ENCODE measurements at regions not wholly inside any gene's neighbourhood (a gene's known extent, or its start where the extent isn't known, plus 50 kb on each side); places are given as distances from the start of the nearest gene placed in this dataset.
"Not testable (repeated sequence)": the region's sequence is repeated elsewhere in the genome, so short reads cannot be mapped to it uniquely, and the experiment has no call there.

DNA sequence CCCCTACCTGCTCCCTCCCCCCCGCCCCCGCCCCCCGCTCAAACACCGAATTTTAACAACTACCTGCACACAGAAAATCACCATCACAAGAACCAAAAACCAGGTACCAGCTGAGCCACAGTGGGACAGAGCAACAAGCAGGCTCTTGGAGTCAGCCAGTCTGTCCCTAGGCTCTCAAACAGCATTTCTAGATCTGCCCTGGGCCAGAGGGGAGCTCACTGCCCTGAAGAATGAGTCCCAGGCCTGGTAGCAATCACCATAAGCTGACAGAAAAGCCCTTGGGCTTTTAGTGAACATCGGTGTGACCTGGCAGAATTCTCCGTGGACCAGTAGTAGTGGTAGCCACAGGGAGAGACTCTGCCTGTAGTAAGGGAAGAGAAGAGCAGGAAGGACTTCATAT lies 58.3 kb downstream of the C11orf87 start:
- DNase-seq: no peak

DNA sequence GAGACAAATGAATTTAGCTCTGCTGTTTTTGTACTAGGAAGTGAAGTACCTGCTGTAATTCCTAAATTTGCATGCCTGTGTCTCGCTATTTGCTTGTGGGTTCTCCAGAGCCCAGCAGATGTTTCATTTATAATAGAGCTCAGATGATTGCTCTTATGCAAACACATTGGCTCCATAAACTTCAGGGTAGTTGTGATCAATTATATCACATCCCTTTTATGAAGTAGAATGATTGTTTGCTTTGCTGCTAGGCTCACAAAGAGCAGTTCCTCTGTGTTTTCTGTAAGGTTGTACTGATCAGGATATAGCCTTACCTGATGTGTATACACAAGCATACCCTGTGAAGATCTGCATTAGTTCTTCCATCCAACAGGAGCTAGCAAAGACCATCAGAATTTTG lies 64.1 kb downstream of the C11orf87 start:
- no peak for DNase-seq

DNA sequence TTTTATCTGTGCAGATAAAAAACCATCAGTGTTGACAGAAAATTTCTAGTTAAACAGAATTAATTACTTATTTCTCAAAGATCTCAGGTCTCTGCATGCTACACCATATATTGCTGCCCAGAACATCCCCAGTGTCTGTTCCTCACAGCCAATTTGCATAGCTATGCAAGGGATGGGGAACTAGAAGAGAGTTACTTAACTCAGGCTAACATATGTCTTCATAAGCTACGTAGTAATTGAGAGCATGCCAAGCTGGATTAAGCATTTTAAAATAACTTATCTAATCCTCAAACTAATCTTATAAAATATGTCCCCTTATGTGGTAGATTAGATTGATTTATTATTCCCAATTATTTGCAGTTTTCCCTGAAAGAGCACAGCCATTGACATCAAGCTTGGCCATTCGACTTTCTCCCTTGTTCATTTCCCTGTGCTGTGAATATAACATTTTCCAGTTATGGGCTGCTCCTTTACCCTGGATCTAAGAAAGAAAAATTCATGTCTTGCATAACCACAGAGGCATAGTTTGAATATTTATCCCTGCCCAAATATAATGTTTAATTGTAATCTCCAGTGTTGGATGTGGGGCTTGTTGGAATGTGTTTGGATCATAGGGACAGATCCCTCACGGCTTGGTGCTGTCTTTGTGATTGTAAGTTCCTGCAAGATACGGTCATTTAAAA lies 69.1 kb downstream of the C11orf87 start:
- DNase-seq: no peak

DNA sequence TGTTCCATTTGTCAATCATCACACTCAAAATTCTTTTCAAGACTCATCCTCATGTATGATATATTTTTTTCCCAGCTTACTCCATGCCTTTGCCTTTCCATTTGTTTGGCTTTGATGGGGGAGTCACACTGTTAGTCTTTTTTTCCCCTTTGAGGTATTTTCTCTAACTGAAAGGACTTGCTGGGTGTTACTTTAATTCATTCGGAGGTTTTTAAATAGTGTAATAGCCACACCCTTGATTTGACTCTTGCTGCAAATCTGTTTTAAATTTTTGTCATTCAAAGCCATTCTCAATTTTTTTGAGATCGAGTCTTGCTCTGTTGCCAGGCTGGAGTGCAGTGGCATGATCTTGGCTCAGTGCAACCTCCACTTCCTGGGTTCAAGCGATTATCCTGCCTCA lies 84.1 kb downstream of the C11orf87 start:
- no peak for DNase-seq

DNA sequence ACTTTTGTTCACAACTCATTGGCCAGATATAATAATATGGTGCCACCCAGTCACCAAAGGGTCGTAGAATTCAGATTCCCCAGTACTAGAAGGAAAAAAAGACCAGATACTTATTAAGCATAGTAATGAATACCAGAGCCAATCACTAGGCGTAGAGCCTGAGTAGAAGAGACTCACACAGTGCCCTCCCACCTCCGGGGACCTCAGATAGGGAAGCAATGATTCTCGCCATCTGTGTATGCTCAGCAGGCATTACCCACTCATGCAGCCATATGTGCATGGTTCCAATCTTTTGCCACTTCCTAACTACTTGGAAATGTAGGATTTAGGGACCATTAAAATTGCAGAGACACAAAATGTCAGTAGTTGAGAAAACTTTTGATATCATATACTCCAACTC lies 85.3 kb downstream of the C11orf87 start:
- no peak for DNase-seq

DNA sequence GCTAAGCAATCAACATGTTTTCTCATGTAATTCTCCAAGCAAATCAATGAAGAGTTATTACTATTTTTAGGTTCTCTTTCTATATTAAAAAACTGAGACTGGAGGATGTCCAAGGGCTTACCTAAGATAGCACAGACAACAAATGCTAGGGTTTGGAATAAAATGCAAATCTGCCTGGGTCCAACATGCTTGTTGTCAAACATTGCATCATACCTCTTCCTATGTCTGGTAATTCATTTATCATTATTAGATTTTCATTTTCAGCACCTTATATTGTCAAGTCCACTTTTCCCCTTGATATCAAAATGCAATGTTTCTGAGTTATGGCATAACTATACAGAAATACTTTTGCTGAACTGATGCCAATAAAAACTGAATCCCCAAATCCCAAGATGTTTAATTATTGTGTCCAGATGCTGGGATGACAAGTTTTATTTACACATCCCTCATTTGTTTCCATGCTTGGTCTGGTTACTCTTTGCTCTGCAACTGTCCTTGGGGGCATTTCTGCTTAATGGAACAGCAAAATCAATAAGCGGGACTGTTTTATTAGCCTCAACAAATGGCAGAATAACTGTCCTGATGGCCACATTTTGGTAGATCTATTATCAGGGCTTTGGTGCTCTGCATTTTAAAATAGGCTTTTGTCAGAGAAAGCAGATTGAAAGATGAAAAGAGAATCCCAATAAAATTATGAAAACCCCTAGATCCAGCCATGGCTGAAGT lies 86.0 kb downstream of the C11orf87 start:
- no peak for DNase-seq

DNA sequence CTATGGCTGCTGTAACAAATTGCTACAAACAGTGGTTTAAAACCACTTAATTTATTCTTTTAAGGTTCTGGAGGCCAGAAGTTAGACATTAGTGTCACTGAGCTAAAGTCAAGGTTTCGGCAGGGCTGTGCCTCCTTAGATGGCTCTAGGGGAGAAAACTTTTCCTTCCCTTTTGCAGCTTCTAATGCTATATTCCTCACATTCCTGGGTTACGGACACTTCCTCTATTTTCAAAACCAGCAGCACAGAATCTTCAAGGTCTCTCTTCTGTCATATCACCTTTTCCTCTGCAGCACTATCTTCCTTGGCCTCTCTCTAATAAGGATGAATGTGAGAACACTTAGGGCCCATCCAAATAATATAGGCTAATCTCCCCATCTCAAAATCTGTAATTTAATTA lies 87.0 kb downstream of the C11orf87 start:
- DNase-seq: no peak

DNA sequence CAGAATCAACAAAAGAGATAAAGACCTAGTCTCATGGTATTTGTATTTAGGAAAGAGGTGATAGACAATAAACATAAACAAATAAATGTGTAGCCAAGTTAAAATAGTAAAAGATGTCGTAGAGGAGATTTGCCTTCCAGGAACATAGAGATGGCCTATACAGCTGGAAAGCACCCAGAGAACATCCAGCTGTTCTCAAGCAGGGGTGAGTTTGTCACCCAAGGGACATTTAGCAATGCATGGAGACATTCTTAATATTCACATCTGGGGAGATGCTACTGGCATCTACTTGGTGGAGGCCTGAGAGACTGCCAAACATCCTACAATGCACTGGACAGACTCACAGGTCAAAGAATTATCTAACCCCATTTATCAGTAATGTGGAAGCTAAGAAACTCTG lies 88.3 kb downstream of the C11orf87 start:
- DNase-seq: no peak

DNA sequence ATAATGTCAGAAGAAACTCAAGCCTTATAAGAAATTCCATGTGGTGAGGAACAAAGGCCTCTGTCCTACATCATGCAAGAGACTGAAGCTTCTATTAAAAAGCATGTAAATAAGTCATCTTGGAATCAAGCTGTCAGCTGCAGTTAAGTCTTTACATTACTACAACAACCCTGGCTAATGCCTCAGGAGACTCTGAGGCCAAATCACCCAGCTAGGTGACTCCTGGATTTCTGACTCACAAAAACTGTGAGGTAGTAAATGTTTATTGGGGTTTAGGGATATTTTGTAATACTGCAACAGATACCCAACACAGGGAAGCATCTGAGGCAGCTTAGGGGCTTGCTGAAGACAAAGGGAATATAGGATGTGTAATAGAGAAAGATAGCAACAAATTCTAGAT lies 89.6 kb downstream of the C11orf87 start:
- DNase-seq: no peak

DNA sequence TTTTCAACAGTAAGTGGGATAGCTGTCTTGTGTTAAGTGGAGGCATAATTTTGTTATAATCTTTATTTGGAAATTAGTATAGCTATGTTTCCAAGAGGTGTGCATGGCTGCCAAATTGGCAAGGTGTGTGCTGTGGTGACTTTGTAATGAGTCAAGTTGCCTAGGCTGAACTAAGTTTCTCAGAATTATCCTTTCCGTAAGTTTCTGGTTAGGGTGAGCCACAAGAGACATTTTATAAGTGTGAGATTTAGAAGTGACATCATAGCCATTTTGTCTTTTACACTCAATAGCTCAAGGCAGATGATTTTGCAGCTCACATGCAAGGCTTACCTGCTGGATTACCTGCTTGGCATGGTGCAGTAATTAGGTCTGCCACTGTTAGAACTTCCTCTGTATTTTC lies 90.3 kb downstream of the C11orf87 start:
- no peak for DNase-seq

DNA sequence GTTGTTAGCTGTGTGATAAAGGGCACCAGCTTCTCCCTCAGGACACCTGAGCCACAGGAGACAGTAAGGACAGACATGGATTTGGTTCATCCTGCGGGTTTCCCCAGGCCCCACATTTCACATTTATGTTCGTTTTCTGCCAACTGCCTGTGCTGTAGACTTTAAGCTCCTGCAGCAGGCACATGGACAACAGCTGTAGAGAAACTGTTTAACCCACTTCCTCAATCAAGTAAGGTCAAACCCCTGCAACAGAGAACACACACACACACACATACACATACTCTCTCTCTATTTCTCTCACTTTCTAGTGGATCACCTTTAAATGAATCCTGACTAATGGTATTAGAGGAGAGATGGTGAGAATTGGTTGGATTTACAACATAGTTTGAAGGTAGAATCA lies 90.7 kb downstream of the C11orf87 start:
- no peak for DNase-seq

DNA sequence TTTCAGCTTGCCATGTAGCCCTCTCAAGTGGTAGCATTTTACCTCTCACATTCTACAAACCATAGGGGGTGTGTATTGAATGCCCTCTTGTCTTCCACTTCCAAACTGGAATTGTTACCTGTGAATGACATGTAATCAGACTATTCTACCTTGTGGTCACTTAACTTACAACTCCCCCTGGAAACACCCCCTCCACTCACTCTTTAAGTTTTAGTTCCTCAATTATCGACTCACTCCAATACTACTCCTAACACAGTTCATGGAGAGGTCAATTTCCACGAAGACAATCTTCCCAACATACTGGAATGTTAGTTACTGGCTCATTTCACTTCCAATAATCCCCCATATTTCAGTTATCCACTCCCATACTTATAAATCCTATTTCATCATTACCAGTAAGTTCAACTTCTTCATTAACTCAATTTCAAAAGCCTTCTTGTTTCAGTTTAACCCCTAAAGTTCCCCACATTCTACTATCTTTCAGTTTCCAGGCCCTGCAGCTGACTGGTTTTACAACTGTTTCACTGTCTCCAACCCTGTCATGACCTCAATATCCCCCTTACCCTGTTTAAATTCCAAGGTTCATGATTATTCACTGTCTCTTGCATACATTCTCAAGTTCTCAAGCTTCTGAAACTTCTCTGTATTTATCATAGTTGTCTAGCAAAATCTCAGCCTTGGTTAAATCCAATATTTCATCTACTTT lies 92.5 kb downstream of the C11orf87 start:
- DNase-seq: no peak

DNA sequence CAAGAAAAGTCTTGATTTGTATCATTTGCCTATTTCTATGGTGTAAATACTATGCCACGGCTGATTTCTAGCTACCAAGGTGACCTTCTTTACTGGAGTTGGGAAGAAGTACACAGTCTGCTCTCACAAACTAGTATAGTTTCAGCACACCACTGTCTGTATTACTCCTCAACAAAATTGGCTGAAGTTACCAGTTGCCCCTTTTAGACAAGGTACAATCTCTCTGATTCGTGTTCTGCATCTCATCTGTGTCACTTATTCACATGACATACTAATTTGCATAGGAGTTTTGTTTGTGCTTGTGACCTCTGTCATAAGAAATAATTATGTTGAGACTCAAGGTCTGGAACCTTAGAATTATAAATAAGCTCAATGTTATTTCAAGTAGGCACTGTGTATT lies 97.3 kb downstream of the C11orf87 start:
- DNase-seq: no peak

DNA sequence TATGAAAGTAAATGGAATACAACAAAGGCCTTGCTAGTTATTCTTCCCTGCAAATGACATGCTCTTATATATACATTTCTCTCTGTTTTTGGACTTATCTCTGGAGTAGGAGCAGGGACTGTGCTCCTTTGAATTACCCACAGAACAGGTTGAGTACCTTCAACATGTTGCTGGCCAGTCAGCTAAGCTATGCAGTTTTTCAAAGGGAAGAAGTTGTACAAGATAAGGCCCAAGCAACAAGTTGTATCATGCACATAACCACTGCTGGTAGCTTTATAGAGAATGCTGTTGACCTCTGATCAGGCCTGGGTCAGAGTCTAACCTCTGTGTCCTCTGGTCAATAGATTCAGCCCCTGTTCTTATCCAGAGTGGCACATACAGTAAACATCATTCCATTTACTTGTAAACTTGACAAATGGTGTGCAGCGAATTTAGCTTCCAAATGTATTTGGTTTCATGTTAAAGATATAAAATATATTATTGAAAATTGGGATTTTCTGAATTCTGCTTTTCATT lies 99.6 kb downstream of the C11orf87 start:
- no peak for DNase-seq

DNA sequence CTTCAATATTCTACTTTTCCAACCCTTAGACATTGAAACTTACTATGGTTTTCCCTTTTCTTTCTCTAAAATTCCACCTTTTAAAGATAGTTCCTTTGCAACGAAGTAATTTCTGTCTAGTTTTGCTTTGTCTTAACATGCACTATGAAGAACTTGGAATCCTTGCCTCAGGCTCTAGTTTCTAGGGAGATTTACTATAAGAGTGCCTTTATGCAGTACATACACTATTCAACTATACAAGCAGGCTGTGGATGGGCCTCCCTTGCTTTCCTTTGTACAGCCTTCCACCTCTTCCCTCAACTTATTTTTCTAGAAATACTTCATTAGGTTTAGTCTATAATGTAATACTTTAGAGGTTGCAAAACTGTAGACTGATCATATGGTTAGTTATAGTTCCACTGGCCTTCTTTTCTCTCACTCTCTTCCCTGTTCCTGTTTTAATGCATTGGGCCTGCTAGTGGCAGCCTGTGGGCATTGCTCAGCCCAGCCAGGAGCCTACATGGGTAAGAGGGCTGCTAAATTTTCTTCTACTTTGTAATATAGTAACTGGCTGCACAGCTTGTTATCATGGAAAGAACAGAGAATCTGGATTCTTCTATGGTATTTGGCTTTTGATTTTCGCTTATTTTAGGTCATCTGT lies 100.2 kb downstream of the C11orf87 start:
- DNase-seq: no peak

DNA sequence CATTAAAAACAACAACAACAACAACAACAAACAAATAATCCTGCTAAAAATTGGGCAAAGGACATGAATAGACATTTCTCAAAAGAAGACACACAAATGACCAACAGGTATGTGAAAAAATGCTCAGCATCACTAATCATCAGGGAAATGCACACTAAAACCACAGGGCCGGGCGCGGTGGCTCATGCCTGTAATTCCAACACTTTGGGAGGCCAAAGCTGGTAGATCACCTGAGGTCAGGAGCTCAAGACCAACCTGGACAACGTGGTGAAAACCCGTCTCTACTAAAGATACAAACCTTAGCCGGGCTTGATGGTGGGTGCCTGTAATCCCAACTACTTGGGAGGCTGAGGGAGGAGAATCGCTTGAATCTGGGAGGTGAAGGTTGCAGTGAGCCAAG lies 103.6 kb downstream of the C11orf87 start:
- DNase-seq: not testable (repeated sequence)

DNA sequence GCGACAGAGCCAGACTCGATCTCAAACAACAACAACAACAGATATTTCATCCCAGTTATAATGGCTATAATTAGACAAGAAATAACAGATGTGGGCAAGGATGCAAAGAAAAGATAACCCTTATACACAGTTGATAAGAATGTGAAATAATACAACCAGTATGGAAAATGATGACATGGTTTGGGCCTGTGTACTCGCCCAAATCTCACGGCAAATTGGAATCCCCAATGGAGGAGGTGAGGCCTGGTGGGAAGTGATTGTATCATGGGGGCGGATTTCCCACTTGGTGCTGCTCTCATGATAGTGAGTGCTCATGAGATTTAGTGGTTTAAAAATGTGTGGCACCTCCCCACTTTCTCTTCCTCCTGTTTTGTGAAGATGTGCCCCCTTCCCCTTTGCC lies 104.1 kb downstream of the C11orf87 start:
- DNase-seq: no peak

DNA sequence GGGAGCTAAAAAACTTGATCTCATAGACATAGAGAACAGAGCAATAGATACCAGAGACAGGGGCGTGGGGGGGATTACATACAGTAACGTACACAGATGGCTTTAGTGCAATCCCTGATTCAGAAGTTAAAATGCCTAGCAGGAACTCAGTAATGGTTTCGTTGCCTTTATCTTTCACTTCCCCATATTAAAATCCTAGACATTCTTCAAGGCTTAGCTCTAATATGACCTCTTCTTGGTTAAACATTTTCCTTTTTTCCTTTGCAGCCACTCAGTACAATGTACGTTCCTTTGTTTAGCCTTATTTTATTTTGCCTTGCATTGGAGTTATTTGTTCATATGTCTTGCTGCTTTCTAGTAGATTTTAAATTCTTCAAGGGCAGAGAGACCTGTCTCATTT lies 104.9 kb downstream of the C11orf87 start:
- no peak for DNase-seq

DNA sequence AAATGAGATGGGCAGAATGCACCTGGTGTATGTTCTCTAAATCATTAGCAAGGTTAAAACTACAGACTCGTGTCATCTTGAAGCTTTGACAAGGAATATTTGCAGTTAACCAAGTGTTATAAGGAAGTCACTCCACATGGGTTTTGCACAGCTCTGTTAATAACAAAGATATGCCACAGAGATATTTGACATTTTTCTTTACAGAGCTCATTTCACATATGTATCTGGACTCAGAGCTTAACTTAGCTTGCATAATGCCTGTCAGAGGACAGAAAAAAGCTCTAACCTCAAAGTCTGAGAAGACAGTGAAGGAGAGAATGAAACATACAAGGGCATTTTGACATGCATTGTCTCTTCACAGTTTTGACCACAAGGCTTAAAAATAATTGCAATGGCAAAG lies 105.5 kb downstream of the C11orf87 start:
- no peak for DNase-seq

DNA sequence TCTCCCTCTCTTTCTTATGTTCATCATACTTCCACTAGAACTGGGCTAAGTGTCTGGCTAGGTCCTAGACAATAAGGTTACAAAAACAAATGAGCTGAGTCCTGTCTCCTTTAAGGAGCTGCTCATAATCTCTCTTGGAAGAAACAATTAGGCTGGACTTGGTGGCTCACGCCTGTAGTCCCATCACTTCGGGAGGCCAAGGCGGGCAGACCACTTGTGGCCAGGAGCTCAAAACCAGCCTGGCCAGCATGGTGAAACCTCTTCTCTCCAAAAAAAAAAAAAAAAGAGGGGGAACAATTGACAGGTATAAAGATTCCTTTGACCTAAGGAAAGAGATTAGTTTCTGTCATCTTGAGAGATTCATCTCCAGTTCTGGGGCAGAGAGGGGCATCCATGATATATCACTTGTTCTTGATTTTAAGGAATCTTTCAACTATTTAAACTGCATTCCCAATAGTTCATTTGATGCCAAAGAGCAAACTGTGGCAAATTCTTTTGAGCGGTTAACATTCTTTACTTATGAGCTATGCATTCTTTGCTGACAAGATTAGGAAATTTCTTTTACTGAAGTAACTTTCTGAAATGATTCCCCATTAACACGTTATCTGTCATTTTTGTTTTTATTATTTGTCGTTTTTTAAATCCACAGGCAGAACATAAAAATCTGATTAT lies 125.5 kb downstream of the C11orf87 start:
- DNase-seq: no peak

DNA sequence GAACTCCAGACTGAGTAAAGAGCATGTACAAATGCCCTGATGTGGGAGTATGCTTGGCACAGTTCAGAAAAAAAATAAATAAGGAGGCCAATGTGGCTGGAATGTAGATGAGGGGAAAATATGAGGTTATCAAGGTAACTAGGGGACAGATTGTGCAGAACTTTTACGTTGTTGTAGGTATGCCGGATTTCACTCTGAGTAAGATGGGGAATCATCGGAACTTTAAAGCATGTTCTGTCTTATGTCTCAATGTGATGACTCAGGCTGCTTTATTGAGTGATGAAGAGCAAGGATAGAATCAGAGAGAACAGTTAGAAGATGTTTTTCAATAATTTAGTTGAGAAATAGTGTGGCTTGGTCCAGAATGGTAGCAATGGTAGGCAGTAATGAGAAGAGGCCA lies 130.4 kb downstream of the C11orf87 start:
- DNase-seq: no peak
